ENCODE measurements at regions not wholly inside any gene's neighbourhood (a gene's known extent, or its start where the extent isn't known, plus 50 kb on each side); places are given as distances from the start of the nearest gene placed in this dataset.
"Not testable (repeated sequence)": the region's sequence is repeated elsewhere in the genome, so short reads cannot be mapped to it uniquely, and the experiment has no call there.

DNA sequence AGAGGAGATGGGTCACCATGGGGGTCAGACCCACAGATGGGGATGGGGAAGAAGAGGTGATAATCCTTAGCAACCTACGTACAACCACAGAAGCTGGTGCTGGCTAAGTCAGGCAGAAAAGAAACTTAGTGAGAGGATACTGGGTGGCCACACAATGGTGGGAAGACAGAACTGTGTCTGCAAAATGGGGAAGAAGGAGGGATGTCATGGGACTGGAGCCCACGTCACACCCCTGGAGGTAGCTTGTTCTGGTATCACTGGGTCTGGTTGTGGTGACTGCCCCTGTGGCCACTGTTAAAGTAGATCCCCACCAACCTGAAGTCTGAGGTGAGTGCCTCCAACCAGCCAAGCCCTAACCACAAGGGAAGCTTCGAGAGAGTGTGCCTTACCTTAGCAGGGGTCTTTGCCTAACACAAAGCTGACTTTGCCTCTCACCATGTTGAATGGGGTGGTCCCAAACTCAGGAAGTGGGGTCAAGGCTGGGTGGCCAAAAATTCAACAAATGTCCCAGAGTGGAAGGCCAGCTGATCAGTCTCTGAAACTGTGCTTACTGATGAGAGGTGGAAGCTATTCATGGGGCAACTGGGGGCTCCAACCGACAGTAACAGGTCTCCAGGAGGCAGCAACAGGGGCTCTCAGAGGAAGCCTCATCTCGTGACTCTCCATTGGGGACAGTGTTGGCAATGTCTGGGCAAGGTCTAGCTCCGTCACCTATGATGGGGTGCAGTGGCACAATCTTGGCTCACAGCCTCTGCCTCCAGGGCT is 64.8 kb upstream of the SLC1A4 start:
- no peak for DNase-seq

DNA sequence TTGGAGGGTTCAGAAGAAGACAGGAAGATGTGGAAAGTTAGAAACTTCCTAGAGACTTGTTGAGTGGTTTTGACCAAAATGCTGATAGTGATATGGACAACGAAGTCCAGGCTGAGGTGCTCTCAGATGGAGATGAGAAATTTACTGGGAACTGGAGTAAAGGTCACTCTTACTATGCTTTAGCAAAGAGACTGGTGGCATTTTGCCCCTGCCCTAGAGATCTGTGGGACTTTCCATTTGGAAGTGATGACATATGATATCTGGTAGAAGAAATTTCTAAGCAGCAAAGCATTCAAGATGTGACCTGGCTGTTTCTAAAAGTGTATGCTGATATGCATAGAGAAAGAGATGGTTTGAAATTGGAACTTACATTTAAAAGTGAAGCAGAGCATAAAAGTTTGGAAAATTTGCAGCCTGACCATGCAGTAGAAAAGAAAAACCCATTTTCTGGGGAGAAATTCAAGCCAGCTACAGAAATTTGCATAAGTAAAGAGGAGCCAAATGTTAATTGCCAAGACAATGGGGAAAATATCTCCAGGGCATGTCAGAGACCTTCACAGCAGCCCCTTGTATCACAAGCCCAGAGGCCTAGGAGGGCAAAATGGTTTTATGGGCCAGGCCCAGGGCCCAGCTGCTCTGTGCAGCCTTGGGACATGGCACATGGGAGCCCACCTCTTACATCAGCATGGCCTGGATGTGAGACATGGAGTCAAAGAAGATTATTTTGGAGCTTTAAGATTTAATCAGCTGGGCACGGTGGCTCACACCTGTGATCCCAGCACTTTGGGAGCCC is 63.1 kb upstream of the SLC1A4 start:
- not testable (repeated sequence) for DNase-seq

DNA sequence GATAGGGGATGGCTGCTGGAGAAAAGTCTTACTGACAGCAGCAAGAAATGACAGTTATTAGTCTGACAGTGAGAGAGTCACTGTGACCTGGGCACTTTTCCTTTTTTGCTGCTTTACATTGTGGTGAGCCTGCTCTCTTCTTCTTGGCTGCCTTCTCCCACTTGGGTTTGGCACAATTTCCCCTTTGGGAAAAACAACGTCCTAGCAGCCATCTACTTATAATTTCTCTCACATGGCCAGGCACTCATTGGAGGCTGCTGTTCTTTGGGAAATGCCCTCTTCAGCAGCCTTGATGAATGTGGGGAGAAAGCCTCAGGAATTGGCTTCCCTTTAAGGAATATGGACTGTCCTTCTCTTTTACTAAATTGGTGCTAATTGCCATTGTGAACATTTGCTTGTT is 60.4 kb upstream of the SLC1A4 start:
- DNase-seq: no peak

GRCh38 chr2:64929333-64929732 is 59.9 kb upstream of the SLC1A4 start:
- DNase-seq: no peak

GRCh38 chr2:64930258-64930671 is 58.9 kb upstream of the SLC1A4 start:
- DNase-seq: no peak

DNA sequence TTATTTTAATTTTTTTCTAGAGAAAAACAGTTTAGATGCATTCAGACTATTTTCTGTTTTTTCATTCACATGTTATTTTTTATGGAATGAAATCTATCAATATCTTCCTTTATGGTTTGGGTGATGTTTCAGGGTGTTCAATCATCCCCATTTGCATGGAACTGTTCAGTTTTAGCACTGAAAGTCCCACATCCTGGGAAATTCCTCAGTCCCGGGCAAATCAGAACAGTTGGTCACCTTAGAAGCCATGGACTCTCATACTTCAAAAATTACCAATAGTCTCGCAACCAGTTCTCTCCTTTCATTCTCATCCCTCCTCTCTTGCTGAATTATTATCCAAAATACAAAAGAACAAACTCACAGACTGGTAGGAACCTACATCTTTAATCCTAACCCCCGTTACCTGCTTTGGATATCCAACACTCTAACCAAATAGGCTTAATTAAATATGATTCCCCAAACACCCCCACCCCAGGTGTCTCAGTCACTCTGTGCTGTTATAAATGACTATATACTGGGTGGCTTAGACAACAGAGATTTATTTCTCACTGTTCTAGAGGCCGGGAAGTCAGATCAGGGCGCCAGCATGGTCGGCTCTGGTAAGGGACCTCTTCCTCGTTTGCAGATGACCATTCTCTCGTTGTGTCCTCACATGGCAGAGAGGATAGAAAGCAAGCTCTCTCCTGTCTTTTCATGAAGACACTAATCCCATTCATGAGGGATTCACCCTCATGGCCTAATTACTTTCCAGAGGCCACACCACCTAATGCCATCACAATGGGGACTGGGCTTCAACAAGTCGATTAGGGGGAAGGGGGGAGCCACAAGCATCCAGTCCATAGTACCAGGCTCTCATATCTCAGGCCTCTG is 57.7 kb upstream of the SLC1A4 start:
- DNase-seq: no peak

GRCh38 chr2:64932116-64932370 is 57.2 kb upstream of the SLC1A4 start:
- DNase-seq: peak; percentile 70

GRCh38 chr2:64932371-64933216 is 56.6 kb upstream of the SLC1A4 start:
- DNase-seq: no peak

DNA sequence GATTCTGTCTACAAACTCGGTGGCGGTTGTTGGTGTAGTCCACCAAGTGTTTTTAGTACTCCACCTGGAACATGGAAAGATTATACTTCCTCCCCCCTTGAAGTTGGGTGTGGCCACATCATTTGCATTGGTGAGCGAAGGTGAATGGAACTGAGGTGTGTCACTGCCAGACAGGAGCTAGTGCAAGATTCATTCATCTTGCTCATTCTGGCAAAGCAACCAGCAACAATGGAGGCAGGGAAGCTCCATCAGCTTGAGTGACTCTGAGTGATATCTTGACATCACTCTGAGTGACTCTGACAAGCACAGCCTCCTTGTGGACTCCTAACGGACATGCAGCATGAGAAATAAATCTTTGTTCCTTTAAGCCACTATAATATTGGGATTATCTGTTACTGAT is 54.7 kb upstream of the SLC1A4 start:
- no peak for DNase-seq

DNA sequence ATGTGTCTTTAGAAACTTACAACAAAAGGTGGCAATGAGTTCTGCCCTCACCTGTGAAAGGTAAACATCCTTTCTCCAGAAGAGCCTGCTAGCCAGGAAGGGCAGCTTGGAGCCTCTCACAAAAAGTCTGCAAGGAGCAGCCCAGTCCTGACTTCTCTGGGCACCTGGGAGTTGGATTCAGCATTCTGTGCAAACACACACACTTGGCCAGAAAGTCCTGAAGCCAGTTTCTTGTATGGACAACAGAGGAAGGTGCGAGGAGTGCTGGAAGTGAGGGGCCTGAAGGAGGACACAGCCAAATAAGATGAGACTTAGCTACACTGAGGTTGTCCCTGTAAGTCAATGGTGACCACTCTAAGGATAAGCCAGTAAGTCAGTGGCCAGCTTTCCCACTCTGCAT is 52.4 kb upstream of the SLC1A4 start:
- DNase-seq: no peak

DNA sequence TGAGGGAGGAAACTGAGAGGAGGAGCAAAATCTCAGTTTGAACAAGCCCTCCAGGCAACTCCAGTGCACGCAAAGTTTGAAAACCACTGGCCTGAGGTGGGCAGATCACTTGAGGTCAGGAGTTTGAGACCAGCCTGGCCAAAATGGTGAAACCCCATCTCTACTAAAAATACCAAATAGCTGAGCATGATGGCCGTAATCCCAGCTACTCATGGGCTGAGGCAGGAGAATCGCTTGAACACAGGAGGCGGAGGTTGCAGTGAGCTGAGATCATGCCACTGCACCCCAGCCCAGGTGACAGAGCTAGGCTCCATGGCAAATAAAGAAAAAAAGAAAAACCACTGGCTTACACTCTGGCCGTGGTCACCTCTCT is 51.9 kb upstream of the SLC1A4 start:
- not testable (repeated sequence) for DNase-seq

DNA sequence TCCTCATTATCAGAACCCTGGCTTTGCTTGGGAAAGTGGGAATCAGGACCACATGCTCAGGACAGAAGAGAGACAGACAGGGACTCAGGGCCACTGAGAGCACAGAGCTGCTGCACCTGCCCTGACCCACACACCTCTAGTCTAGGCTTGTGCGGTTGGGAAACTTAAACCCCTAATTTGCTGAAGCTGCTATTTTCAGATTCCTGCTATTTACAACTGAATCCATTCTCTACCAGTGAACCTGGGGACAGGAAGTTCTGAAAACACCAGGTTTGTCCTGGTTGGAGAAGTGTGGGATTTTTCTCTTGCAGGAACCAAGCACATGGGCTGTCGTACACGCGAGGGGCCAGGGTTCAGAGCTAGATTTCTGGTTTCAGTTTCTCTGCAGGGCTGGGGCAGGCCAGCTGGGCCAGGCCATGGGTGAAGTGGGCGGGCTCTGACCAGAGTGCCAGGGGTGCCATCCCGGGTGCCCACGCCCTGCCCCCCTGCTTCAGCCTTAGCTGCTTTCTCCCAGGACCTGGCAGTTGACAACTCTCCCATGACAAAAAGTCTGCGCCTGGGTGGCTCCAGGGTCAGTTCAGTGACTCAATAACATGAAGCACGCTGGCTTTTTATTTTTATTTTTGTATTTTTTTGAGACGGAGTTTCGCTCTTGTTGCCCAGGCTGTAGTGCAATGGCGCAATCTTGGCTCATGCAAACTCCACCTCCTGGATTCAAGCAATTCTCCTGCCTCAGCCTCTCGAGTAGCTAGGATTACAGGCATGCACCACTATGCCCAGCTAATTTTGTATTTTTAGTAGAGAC is 51.3 kb upstream of the SLC1A4 start:
- no peak for DNase-seq

- DNase-seq: no peak
Observed at GRCh38 chr2:64938607-64939285, 50.5 kb upstream of the SLC1A4 start.

DNA sequence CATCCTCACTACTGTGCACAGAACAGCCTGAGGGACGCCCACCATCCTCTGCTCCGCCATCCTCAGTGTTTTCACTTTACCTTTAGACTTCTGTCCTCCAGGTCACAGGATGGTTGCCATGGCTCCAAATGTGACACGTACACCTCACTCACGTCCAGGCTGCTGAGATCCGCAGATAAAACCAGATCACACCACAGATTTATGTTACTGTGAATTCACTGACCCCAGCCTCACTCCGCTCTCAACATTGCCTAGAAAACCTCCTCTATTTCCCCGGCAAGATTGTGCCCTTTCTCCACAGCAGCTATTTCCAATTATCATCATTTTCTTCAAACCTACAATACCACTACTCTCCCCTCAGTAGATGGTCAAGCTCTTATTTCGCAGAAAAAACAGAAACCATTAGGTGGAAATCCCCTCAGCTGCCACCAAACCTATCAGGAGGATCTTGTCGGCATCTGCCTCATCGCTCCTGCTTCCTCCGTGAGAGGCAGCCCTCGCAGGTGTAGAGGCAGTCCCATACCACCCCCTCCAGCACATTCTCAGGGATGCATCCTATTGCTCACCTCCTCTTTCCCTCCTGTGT is 49.8 kb upstream of the SLC1A4 start:
- DNase-seq: no peak
